ENCODE measurements at regions not wholly inside any gene's neighbourhood (a gene's known extent, or its start where the extent isn't known, plus 50 kb on each side); places are given as distances from the start of the nearest gene placed in this dataset.

DNA sequence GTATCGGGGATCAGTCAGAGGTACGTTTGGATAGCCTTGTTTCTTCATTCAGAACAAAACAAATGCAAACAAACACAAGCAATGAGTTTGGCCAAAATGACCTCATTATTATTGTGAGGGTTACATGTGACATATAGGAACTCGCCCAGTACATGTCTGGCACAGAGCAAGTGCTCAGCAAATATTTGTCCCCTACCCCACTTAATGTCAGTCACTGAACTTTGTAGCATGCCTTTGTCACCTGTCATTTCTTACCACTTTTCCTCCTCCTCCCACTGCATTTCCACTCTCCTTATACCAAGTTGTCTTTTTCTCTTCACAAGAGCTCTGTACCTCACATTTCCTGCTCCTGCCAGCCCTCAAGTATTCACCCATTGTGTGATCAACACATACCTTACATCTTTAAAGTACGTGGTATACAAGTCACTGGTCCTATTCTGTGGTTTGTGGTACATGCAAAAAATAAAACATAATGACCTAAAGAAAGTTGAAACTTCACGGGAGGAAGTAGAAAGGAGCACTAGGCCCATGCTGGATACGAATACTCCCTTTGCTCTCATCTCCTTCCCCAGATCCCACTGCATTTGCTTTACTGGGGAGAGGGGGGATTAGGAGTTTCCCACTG is 236.0 kb downstream of the INHBA start (continued):
- TF ChIP-seq EZH2phosphoT487 (IDR thresholded peaks at IDR 0.05; ENCODE audit: unreplicated experiment): no peak
- TF ChIP-seq, protein P1, sequence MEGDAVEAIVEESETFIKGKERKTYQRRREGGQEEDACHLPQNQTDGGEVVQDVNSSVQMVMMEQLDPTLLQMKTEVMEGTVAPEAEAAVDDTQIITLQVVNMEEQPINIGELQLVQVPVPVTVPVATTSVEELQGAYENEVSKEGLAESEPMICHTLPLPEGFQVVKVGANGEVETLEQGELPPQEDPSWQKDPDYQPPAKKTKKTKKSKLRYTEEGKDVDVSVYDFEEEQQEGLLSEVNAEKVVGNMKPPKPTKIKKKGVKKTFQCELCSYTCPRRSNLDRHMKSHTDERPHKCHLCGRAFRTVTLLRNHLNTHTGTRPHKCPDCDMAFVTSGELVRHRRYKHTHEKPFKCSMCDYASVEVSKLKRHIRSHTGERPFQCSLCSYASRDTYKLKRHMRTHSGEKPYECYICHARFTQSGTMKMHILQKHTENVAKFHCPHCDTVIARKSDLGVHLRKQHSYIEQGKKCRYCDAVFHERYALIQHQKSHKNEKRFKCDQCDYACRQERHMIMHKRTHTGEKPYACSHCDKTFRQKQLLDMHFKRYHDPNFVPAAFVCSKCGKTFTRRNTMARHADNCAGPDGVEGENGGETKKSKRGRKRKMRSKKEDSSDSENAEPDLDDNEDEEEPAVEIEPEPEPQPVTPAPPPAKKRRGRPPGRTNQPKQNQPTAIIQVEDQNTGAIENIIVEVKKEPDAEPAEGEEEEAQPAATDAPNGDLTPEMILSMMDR (conservative IDR thresholded peaks at IDR 0.05; ENCODE audit: low read depth in 2 of 2): no peak
- no peak for TF ChIP-seq EZH2 (IDR thresholded peaks at IDR 0.05; ENCODE audit: low read depth, unreplicated experiment)
- no peak for TF ChIP-seq NANOG (IDR thresholded peaks at IDR 0.05; ENCODE audit: borderline replicate concordance)
- TF ChIP-seq ZNF114 (CRISPR knock-in tag; IDR thresholded peaks at IDR 0.05): no peak

DNA sequence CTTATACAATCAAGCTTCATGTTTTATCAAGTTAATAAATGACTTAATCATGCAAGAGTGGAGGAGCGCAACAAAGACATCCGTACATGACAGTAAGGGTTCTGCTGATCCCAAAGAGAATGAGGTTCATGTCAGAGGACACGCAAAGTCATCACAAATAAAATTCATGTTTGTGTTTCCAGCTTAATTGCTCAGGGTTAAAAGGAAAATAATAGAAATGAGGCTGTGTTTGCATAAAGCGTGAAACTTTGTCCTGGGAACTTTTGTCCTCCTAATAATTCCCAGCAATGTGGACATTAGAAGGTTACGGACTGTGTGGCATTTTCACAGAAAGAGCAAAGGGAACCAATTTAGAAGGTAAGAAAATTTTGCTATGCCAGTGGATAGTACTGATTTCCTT is 237.3 kb downstream of the INHBA start:
- no peak overlapping the region for H3K4me2 ChIP-seq
- H3K79me2 ChIP-seq (replicated peaks; ENCODE audit: insufficient read depth): no peaks in the 10 kb centered on the region
- DNase-seq (ENCODE audit: low spot score) (no peak), ATAC-seq (no peak)
- no peaks in the 10 kb centered on the region for H3K36me3 ChIP-seq (ENCODE audit: insufficient read depth)
- H3F3A ChIP-seq (replicated peaks; ENCODE audit: low read depth): no peaks in the 10 kb centered on the region
- H3K4me3 ChIP-seq: no peak overlapping the region
- Mint-ChIP-seq H3K4me1 (peaks cover 6% of the 10 kb centered on the region; the same call in 1 of the 3 replicates), H3K36me3 (ENCODE audit: low read depth) (no peaks in the 10 kb centered on the region), H3K27me3 (ENCODE audit: insufficient read depth, low read depth, poor library complexity) (no peaks in the 10 kb centered on the region), H3K27ac (no peak overlapping the region), H3K9me3 (no peaks in the 10 kb centered on the region), H3K4me3 (no peak overlapping the region)
- peaks cover 10% of the 10 kb centered on the region for H3K9me2 ChIP-seq (ENCODE audit: insufficient read depth)
- no peak overlapping the region for H2AFZ ChIP-seq
- no peaks in the 10 kb centered on the region for H3K27me3 ChIP-seq (ENCODE audit: insufficient read depth)
- H3K4me1 ChIP-seq (ENCODE audit: insufficient read depth): no peaks in the 10 kb centered on the region
- H4K20me1 ChIP-seq (replicated peaks; ENCODE audit: insufficient read depth): no peaks in the 10 kb centered on the region
- H3K27ac ChIP-seq (ENCODE audit: low read depth): no peak overlapping the region
- TF ChIP-seq, protein P2, sequence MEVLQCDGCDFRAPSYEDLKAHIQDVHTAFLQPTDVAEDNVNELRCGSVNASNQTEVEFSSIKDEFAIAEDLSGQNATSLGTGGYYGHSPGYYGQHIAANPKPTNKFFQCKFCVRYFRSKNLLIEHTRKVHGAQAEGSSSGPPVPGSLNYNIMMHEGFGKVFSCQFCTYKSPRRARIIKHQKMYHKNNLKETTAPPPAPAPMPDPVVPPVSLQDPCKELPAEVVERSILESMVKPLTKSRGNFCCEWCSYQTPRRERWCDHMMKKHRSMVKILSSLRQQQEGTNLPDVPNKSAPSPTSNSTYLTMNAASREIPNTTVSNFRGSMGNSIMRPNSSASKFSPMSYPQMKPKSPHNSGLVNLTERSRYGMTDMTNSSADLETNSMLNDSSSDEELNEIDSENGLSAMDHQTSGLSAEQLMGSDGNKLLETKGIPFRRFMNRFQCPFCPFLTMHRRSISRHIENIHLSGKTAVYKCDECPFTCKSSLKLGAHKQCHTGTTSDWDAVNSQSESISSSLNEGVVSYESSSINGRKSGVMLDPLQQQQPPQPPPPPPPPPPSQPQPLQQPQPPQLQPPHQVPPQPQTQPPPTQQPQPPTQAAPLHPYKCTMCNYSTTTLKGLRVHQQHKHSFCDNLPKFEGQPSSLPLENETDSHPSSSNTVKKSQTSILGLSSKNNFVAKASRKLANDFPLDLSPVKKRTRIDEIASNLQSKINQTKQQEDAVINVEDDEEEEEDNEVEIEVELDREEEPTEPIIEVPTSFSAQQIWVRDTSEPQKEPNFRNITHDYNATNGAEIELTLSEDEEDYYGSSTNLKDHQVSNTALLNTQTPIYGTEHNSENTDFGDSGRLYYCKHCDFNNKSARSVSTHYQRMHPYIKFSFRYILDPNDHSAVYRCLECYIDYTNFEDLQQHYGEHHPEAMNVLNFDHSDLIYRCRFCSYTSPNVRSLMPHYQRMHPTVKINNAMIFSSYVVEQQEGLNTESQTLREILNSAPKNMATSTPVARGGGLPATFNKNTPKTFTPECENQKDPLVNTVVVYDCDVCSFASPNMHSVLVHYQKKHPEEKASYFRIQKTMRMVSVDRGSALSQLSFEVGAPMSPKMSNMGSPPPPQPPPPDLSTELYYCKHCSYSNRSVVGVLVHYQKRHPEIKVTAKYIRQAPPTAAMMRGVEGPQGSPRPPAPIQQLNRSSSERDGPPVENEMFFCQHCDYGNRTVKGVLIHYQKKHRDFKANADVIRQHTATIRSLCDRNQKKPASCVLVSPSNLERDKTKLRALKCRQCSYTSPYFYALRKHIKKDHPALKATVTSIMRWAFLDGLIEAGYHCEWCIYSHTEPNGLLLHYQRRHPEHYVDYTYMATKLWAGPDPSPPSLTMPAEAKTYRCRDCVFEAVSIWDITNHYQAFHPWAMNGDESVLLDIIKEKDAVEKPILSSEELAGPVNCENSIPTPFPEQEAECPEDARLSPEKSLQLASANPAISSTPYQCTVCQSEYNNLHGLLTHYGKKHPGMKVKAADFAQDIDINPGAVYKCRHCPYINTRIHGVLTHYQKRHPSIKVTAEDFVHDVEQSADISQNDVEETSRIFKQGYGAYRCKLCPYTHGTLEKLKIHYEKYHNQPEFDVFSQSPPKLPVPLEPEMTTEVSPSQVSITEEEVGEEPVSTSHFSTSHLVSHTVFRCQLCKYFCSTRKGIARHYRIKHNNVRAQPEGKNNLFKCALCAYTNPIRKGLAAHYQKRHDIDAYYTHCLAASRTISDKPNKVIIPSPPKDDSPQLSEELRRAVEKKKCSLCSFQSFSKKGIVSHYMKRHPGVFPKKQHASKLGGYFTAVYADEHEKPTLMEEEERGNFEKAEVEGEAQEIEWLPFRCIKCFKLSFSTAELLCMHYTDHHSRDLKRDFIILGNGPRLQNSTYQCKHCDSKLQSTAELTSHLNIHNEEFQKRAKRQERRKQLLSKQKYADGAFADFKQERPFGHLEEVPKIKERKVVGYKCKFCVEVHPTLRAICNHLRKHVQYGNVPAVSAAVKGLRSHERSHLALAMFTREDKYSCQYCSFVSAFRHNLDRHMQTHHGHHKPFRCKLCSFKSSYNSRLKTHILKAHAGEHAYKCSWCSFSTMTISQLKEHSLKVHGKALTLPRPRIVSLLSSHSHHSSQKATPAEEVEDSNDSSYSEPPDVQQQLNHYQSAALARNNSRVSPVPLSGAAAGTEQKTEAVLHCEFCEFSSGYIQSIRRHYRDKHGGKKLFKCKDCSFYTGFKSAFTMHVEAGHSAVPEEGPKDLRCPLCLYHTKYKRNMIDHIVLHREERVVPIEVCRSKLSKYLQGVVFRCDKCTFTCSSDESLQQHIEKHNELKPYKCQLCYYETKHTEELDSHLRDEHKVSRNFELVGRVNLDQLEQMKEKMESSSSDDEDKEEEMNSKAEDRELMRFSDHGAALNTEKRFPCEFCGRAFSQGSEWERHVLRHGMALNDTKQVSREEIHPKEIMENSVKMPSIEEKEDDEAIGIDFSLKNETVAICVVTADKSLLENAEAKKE (CRISPR knock-in tag; IDR thresholded peaks at IDR 0.05): no peak
- no peak for TF ChIP-seq JUNB (IDR thresholded peaks at IDR 0.05; ENCODE audit: unreplicated experiment)
- TF ChIP-seq, protein P3, sequence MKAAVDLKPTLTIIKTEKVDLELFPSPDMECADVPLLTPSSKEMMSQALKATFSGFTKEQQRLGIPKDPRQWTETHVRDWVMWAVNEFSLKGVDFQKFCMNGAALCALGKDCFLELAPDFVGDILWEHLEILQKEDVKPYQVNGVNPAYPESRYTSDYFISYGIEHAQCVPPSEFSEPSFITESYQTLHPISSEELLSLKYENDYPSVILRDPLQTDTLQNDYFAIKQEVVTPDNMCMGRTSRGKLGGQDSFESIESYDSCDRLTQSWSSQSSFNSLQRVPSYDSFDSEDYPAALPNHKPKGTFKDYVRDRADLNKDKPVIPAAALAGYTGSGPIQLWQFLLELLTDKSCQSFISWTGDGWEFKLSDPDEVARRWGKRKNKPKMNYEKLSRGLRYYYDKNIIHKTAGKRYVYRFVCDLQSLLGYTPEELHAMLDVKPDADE (IDR thresholded peaks at IDR 0.05): no peak
- TF ChIP-seq EZH2 (IDR thresholded peaks at IDR 0.05; ENCODE audit: low read depth, unreplicated experiment): no peak
- TF ChIP-seq ZNF114 (CRISPR knock-in tag; IDR thresholded peaks at IDR 0.05): no peak
- no peak for TF ChIP-seq EZH2phosphoT487 (IDR thresholded peaks at IDR 0.05; ENCODE audit: unreplicated experiment)
- no peak for TF ChIP-seq ZNF331 (CRISPR knock-in tag; IDR thresholded peaks at IDR 0.05; ENCODE audit: low read depth)
- TF ChIP-seq, protein P4, sequence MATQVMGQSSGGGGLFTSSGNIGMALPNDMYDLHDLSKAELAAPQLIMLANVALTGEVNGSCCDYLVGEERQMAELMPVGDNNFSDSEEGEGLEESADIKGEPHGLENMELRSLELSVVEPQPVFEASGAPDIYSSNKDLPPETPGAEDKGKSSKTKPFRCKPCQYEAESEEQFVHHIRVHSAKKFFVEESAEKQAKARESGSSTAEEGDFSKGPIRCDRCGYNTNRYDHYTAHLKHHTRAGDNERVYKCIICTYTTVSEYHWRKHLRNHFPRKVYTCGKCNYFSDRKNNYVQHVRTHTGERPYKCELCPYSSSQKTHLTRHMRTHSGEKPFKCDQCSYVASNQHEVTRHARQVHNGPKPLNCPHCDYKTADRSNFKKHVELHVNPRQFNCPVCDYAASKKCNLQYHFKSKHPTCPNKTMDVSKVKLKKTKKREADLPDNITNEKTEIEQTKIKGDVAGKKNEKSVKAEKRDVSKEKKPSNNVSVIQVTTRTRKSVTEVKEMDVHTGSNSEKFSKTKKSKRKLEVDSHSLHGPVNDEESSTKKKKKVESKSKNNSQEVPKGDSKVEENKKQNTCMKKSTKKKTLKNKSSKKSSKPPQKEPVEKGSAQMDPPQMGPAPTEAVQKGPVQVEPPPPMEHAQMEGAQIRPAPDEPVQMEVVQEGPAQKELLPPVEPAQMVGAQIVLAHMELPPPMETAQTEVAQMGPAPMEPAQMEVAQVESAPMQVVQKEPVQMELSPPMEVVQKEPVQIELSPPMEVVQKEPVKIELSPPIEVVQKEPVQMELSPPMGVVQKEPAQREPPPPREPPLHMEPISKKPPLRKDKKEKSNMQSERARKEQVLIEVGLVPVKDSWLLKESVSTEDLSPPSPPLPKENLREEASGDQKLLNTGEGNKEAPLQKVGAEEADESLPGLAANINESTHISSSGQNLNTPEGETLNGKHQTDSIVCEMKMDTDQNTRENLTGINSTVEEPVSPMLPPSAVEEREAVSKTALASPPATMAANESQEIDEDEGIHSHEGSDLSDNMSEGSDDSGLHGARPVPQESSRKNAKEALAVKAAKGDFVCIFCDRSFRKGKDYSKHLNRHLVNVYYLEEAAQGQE (IDR thresholded peaks at IDR 0.05; ENCODE audit: unreplicated experiment): no peak
- no peak for TF ChIP-seq STAT1 (IDR thresholded peaks at IDR 0.05; ENCODE audit: unreplicated experiment)
- TF ChIP-seq CREB1 (CRISPR knock-in tag; IDR thresholded peaks at IDR 0.05; ENCODE audit: low read depth): no peak

All from GM23338 (cell line).